HepG2 (cell line): ENCODE measurements at regions not wholly inside any gene's neighbourhood (a gene's known extent, or its start where the extent isn't known, plus 50 kb on each side); places are given as distances from the start of the nearest gene placed in this dataset.
"Not testable (repeated sequence)": the region's sequence is repeated elsewhere in the genome, so short reads cannot be mapped to it uniquely, and the experiment has no call there.

ENCODE experiments used
- ATAC-seq: fragments of 200-7000 bp; cut with Tn5 transposase; 3 replicates; pipeline ENCODE4 v1.9.1; 2020; ENCODE audit warnings: mild to moderate bottlenecking, moderate library complexity
- BruUV-seq: library from RNA; stranded (reverse); fragments of 400-500 nt; replicated peaks from 2 replicates; lab custom pipeline; 2021; lab: Mats Ljungman, UMichigan
- CTCF ChIA-PET: fragments of 300-600 bp; formaldehyde crosslinking; extraction: SDS; loops from one replicate; lab custom pipeline; 2021; ENCODE audit warnings: low total read pairs, inconsistent platforms, low intra/inter-chr PET ratio; lab: Yijun Ruan, JAX
- POLR2A ChIA-PET: fragments of 350-600 bp; sonication (Branson Sonifier 250); formaldehyde crosslinking; loops from one replicate; lab custom pipeline; 2020; ENCODE audit warnings: antibody characterized with exemption, inconsistent platforms; lab: Yijun Ruan, JAX
- DNase-seq: peaks from one replicate; pipeline ENCODE4 v3.0.0-alpha.2; 2015; ENCODE audit warnings: low spot score
- FAIRE-seq: peaks from 3 replicates; lab custom pipeline; 2011; peaks lifted over from hg19 to GRCh38; lab: Jason Lieb, UNC
- H2AFZ ChIP-seq: one replicate; pipeline ENCODE4 v1.6.1; 2011; ENCODE audit warnings: low read length, inconsistent platforms
- H3K27ac ChIP-seq: fragments of 300-600 bp; 3 replicates; pipeline ENCODE4 v1.8.0; 2011; ENCODE audit warnings: mixed run types, mild to moderate bottlenecking, mixed read lengths, low read length, inconsistent platforms; ENCODE audit not compliant: insufficient read depth; ENCODE audit errors: extremely low read length
- H3K27me3 ChIP-seq, 2 experiments: fragments of 200-600 bp in 1 of 2; 2 replicates in 1 of 2; 3 replicates in 1 of 2; pipeline versions ENCODE4 v1.6.0 to v1.8.0; 2011; ENCODE audit warnings: low read length in 2 of 2, mild to moderate bottlenecking in 2 of 2, moderate library complexity in 2 of 2, inconsistent platforms in 1 of 2; ENCODE audit not compliant: insufficient read depth in 2 of 2, control insufficient read depth in 1 of 2
- H3K36me3 ChIP-seq, 2 experiments: fragments of 200-600 bp in 1 of 2; replicated peaks in 1 of 2; 2 replicates in 1 of 2; 3 replicates in 1 of 2; pipeline versions ENCODE4 v1.5.1 to v1.8.0; 2011; ENCODE audit warnings: low read length in 2 of 2, inconsistent platforms in 1 of 2; ENCODE audit not compliant: insufficient read depth in 2 of 2, control insufficient read depth in 1 of 2
- H3K4me1 ChIP-seq: 2 replicates; pipeline ENCODE4 v1.5.1; 2012; ENCODE audit warnings: low read length, inconsistent platforms; ENCODE audit not compliant: insufficient read depth
- H3K4me2 ChIP-seq: 2 replicates; pipeline ENCODE4 v1.6.0; 2011; ENCODE audit warnings: low read depth, low read length, inconsistent platforms
- H3K4me3 ChIP-seq, 3 experiments: fragments of 200-600 bp in 1 of 3; sonication (generic), shearing (Covaris generic) in 1 of 3; replicated peaks in 1 of 3; 2 replicates each; pipeline ENCODE4 v1.5.1; 2011 to 2016; ENCODE audit warnings: low read length in 3 of 3, inconsistent platforms in 2 of 3, low read depth in 2 of 3, mild to moderate bottlenecking in 2 of 3, control low read depth in 1 of 3, mixed read lengths in 1 of 3; ENCODE audit not compliant: insufficient read depth in 1 of 3
- H3K79me2 ChIP-seq: one replicate; pipeline ENCODE4 v1.6.1; 2011; ENCODE audit warnings: low read length, inconsistent platforms; ENCODE audit not compliant: insufficient read depth
- H3K9ac ChIP-seq: 2 replicates; pipeline ENCODE4 v1.6.0; 2011; ENCODE audit warnings: mild to moderate bottlenecking, low read depth, low read length, inconsistent platforms; ENCODE audit not compliant: insufficient read depth
- H3K9me3 ChIP-seq: 2 replicates; pipeline ENCODE4 v1.5.1; 2012; ENCODE audit warnings: mild to moderate bottlenecking, low read length
- H4K20me1 ChIP-seq: 2 replicates; pipeline ENCODE4 v1.6.0; 2011; ENCODE audit warnings: inconsistent platforms, mild to moderate bottlenecking, low read length, moderate library complexity; ENCODE audit not compliant: insufficient read depth
- CBX5 ChIP-seq: sonication (generic); formaldehyde crosslinking; IDR thresholded peaks from 2 replicates; pipeline ENCODE4 v1.4.0; 2020; ENCODE audit warnings: missing genetic modification reagents, borderline replicate concordance
- KLF9 ChIP-seq: IDR thresholded peaks from 2 replicates; pipeline ENCODE4 v1.6.1; 2016; ENCODE audit warnings: low read depth
- ZFP37 ChIP-seq: sonication (generic); formaldehyde crosslinking; IDR thresholded peaks from 2 replicates; pipeline ENCODE4 v1.4.0; 2020; ENCODE audit warnings: missing genetic modification reagents, borderline replicate concordance
- WGBS: methylation state at CpG from one replicate; pipeline ENCODE4 v1.1.6; 2017; ENCODE audit warnings: low lambda C conversion rate; 5-methylcytosine and 5-hydroxymethylcytosine counted together
- in situ Hi-C: cut with HindIII; loops from 2 replicates; pipeline ENCODE4 v1.10.0; 2017; ENCODE audit warnings: low pct_unique_long_range_greater_than_20kb; ENCODE audit not compliant: extremely low pct_ligation_motif_present
- intact Hi-C: fragments of 100-400 bp; cut with micrococcal nuclease; formaldehyde crosslinking; loops from one replicate; pipeline ENCODE4 v1.10.0; 2022; ENCODE audit not compliant: unreplicated experiment
- TF ChIP-seq, protein P1 (sequence below): sonication (generic); formaldehyde crosslinking; IDR thresholded peaks from 2 replicates; pipeline ENCODE4 v1.8.1; 2022; ENCODE audit warnings: mild to moderate bottlenecking, missing genetic modification reagents
- TF ChIP-seq, protein P2 (sequence below): sonication (generic); formaldehyde crosslinking; IDR thresholded peaks from 2 replicates; pipeline ENCODE4 v1.4.0; 2020; ENCODE audit warnings: mild to moderate bottlenecking, missing genetic modification reagents

DNA sequence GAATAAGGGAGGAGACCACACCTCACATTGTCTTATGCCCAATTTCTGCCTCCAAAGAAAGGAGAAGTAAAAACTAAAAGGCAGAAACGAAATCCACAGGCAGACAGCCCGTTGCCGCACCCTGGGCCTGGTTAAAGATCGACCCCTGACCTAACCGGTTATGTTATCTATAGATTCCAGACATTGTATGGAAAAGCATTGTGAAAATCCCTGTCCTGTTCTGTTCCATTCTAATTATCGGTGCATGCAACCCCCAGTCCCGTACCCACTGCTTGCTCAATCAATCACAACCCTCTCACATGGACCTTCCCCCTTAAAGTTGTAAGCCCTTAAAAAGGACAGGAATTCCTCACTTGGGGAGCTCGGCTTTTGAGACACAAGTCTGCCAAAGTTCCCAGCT lies 117.1 kb upstream of the PPM1J start:
- H3K4me2 ChIP-seq, H3K4me3 ChIP-seq, POLR2A ChIA-PET, H3K9me3 ChIP-seq, H3K4me1 ChIP-seq, H2AFZ ChIP-seq, H3K36me3 ChIP-seq, BruUV-seq, H3K27ac ChIP-seq, intact Hi-C loops, H3K27me3 ChIP-seq, CTCF ChIA-PET, DNase-seq, H3K9ac ChIP-seq, FAIRE-seq, in situ Hi-C loops, ATAC-seq, H3K79me2 ChIP-seq, H4K20me1 ChIP-seq: not testable (repeated sequence)
- 1% methylated on average over 8 of the region's 8 CpGs for WGBS

DNA sequence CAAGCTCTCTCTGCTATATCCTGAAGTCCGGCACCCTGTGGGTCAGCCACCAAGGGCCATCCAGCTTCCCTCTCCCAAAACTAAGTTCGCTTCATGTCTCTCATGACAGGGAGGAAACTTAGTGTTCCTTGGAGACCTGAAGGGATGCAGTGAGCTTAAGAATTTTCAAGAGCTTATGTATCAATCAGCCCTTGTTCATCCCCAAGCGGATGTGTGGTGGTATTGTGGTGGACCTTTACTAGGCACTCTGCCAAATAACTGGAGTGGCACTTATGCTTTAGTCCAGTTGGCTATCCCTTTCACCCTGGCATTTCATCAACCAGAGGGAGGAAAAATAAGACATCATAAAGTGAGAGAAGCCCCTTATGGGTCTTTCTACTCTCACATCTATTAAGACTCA lies 114.6 kb upstream of the PPM1J start:
- H3K9ac ChIP-seq, H3K9me3 ChIP-seq, H3K4me2 ChIP-seq, ATAC-seq, DNase-seq, H3K27ac ChIP-seq, CTCF ChIA-PET, FAIRE-seq, H3K36me3 ChIP-seq, H4K20me1 ChIP-seq, in situ Hi-C loops, H3K79me2 ChIP-seq, H3K4me1 ChIP-seq, intact Hi-C loops, POLR2A ChIA-PET, BruUV-seq, H3K4me3 ChIP-seq, H2AFZ ChIP-seq: not testable (repeated sequence)
- peaks cover 0 to 15% of the 10 kb centered on the region in 2 experiments; a peak in 2 of 5 replicates for H3K27me3 ChIP-seq
- 38% methylated on average over 3 of the region's 3 CpGs for WGBS

DNA sequence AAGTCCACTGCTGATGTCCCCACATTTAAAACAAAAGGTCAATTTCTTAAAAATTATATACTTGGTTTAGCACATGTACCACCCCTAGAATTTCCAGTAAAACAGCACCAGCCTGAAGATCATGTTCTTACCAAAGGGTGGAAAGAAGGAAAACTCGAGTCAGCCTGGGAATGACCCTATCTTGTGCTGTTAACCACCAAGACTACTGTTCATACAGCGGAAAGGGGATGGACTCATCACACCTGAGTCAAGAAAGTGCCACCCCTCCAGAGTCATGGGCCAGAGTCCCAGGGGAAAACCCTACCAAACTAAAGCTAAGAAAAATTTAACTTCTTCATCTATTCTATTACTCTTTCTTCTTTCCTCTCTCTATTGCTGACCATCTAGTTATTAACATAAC lies 113.6 kb upstream of the PPM1J start:
- H3K9me3 ChIP-seq, result no peaks in the 10 kb centered on the region
- no peak for FAIRE-seq

DNA sequence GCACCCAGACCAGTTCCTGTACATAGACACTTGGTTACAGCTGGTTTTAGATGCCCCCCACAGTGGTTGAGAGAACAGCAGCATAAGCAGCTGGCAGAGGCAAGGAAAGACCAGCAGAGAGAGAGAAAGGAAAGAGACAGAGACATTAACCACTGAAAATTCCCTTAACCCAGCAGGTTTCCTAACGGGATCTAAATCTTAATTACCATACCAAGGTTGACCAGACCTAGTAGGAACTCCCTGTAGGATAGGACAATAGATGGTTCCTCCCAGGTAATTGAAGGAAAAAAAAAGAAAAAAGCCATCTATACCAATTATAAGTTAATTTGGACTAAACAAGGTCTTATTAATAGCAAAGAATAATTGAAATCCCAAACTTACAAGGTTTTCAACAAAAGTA lies 112.3 kb upstream of the PPM1J start:
- in situ Hi-C loops, ATAC-seq, H3K27ac ChIP-seq, H3K79me2 ChIP-seq, H3K4me1 ChIP-seq, CTCF ChIA-PET, DNase-seq, H3K4me3 ChIP-seq, FAIRE-seq, H3K36me3 ChIP-seq, H2AFZ ChIP-seq, POLR2A ChIA-PET, H3K9ac ChIP-seq, BruUV-seq, intact Hi-C loops, H4K20me1 ChIP-seq, H3K9me3 ChIP-seq, H3K4me2 ChIP-seq: not testable (repeated sequence)
- H3K27me3 ChIP-seq, result peaks cover 0 to 10% of the 10 kb centered on the region in 2 experiments; a peak in 2 of 5 replicates
- 4% methylated on average over 1 of the region's 1 CpG for WGBS

More for the DNA sequence above, 113.6 kb upstream of the PPM1J start:
- 36% methylated on average over 2 of the region's 2 CpGs for WGBS
- in situ Hi-C loops, result no loop called here
- CTCF ChIA-PET, result no interaction called here
- Histone ChIP-seq H4K20me1 (no peaks in the 10 kb centered on the region), H2AFZ (no peak overlapping the region), H3K4me2 (no peak overlapping the region), H3K9ac (no peak overlapping the region), H3K27ac (no peak overlapping the region), H3K4me3 (no peak overlapping the region), H3K36me3 (no peaks in the 10 kb centered on the region), H3K4me1 (no peaks in the 10 kb centered on the region), H3K27me3 (peaks cover 0 to 12% of the 10 kb centered on the region in 2 experiments; a peak in 2 of 5 replicates), H3K79me2 (no peaks in the 10 kb centered on the region)
- no peak for ATAC-seq
- no peak for DNase-seq
- intact Hi-C loops, result no loop called here
- TF ChIP-seq, protein P1, sequence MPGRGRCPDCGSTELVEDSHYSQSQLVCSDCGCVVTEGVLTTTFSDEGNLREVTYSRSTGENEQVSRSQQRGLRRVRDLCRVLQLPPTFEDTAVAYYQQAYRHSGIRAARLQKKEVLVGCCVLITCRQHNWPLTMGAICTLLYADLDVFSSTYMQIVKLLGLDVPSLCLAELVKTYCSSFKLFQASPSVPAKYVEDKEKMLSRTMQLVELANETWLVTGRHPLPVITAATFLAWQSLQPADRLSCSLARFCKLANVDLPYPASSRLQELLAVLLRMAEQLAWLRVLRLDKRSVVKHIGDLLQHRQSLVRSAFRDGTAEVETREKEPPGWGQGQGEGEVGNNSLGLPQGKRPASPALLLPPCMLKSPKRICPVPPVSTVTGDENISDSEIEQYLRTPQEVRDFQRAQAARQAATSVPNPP (CRISPR knock-in tag), result no peak
- no peak for TF ChIP-seq KLF9 (CRISPR knock-in tag)
- TF ChIP-seq, protein P2, sequence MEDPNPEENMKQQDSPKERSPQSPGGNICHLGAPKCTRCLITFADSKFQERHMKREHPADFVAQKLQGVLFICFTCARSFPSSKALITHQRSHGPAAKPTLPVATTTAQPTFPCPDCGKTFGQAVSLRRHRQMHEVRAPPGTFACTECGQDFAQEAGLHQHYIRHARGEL (CRISPR knock-in tag), result no peak
- TF ChIP-seq CBX5 (CRISPR knock-in tag), result no peak
- no peak for TF ChIP-seq ZFP37 (CRISPR knock-in tag)
- no TSS peak for BruUV-seq
- POLR2A ChIA-PET, result no interaction called here
